OCI-LY1 (cell line): ENCODE measurements at regions not wholly inside any gene's neighbourhood (a gene's known extent, or its start where the extent isn't known, plus 50 kb on each side); places are given as distances from the start of the nearest gene placed in this dataset.

Source experiments
- H2AFZ ChIP-seq: fragments of 200-600 bp; sonication (generic), shearing (Covaris generic); 2 replicates; pipeline ENCODE4 v1.6.0; 2014; ENCODE audit warnings: antibody characterized with exemption, mild to moderate bottlenecking, low read length
- H3F3A ChIP-seq: fragments of 200-600 bp; sonication (generic), shearing (Covaris generic); 2 replicates; pipeline ENCODE4 v1.6.0; 2014; ENCODE audit warnings: mild to moderate bottlenecking, antibody characterized with exemption, low read length, moderate library complexity; ENCODE audit not compliant: insufficient read depth
- H3K27ac ChIP-seq: fragments of 200-600 bp; sonication (generic); 2 replicates; pipeline ENCODE4 v1.5.1; 2014; ENCODE audit warnings: low read length, mixed run types, mild to moderate bottlenecking, low read depth; ENCODE audit not compliant: poor library complexity, severe bottlenecking
- H3K27me3 ChIP-seq: fragments of 200-600 bp; sonication (generic); 2 replicates; pipeline ENCODE4 v1.6.0; 2014; ENCODE audit warnings: antibody characterized with exemption, mild to moderate bottlenecking, low read length, moderate library complexity; ENCODE audit not compliant: insufficient read depth
- H3K36me3 ChIP-seq: fragments of 200-600 bp; sonication (generic); 2 replicates; pipeline ENCODE4 v1.6.1; 2014; ENCODE audit warnings: mild to moderate bottlenecking, antibody characterized with exemption, low read length, moderate library complexity, mixed read lengths; ENCODE audit not compliant: insufficient read depth
- H3K4me1 ChIP-seq: fragments of 200-600 bp; sonication (generic); 2 replicates; pipeline ENCODE4 v1.5.1; 2014; ENCODE audit warnings: mild to moderate bottlenecking, low read length, moderate library complexity; ENCODE audit not compliant: insufficient read depth, severe bottlenecking
- H3K4me2 ChIP-seq: fragments of 200-600 bp; sonication (generic), shearing (Covaris generic); 2 replicates; pipeline ENCODE4 v1.6.1; 2014; ENCODE audit warnings: low read length
- H3K4me3 ChIP-seq: fragments of 200-600 bp; sonication (generic); 2 replicates; pipeline ENCODE4 v1.5.1; 2014; ENCODE audit warnings: low read length, low read depth, mild to moderate bottlenecking, mixed read lengths; ENCODE audit not compliant: poor library complexity, severe bottlenecking
- H3K79me2 ChIP-seq: fragments of 200-600 bp; shearing (Covaris generic); 2 replicates; pipeline ENCODE4 v1.6.1; 2016; ENCODE audit warnings: mixed run types, low read length, mixed read lengths; ENCODE audit not compliant: insufficient read depth
- H3K9ac ChIP-seq: fragments of 200-600 bp; sonication (generic), shearing (Covaris generic); 2 replicates; pipeline ENCODE4 v1.6.1; 2014; ENCODE audit warnings: mild to moderate bottlenecking, low read length, mixed read lengths
- H3K9me2 ChIP-seq: fragments of 200-600 bp; sonication (generic), shearing (Covaris generic); 2 replicates; pipeline ENCODE4 v1.6.1; 2014; ENCODE audit warnings: low read depth, mild to moderate bottlenecking, low read length, mixed read lengths
- H3K9me3 ChIP-seq: fragments of 200-600 bp; shearing (Covaris generic); 2 replicates; pipeline ENCODE4 v1.6.1; 2014; ENCODE audit warnings: low read length, mixed read lengths
- H4K20me1 ChIP-seq: fragments of 200-600 bp; sonication (generic), shearing (Covaris generic); 2 replicates; pipeline ENCODE4 v1.6.0; 2016; ENCODE audit warnings: mild to moderate bottlenecking, low read length; ENCODE audit not compliant: insufficient read depth
- EZH2 ChIP-seq: fragments of 200-600 bp; sonication (generic), shearing (Covaris generic); IDR thresholded peaks from 2 replicates; pipeline ENCODE4 v1.8.0; 2017; ENCODE audit warnings: borderline replicate concordance, mixed run types, mild to moderate bottlenecking, antibody characterized with exemption, low read length, moderate library complexity, mixed read lengths
- TF ChIP-seq, protein P1 (sequence below): fragments of 200-600 bp; sonication (generic), shearing (Covaris generic); IDR thresholded peaks from 2 replicates; pipeline ENCODE4 v1.5.1; 2017; ENCODE audit warnings: mild to moderate bottlenecking, antibody characterized with exemption, low read length, moderate library complexity, mixed read lengths

DNA sequence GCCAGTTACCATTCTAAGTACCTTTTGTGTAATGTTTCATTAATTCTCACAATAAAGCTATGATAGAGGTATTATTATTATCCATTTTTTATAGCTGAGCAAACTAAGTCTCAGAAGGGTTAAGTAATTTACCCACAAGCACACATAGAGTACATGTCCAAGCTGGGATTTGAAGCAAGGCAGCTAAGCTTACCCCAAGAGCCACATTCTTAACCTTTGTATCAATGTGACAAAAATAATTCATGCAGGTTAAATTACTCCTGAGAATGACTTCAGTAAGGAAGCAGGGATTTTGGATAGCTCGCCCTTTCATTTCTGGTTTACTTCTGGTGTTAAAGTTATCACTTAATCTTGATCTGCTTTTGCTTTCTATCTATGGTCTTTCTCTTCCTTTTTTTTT, 141.9 kb downstream of the ACTBL2 start:
- H3K27ac ChIP-seq = no peak overlapping the region
- H3K4me2 ChIP-seq = no peak overlapping the region
- TF ChIP-seq, protein P1, sequence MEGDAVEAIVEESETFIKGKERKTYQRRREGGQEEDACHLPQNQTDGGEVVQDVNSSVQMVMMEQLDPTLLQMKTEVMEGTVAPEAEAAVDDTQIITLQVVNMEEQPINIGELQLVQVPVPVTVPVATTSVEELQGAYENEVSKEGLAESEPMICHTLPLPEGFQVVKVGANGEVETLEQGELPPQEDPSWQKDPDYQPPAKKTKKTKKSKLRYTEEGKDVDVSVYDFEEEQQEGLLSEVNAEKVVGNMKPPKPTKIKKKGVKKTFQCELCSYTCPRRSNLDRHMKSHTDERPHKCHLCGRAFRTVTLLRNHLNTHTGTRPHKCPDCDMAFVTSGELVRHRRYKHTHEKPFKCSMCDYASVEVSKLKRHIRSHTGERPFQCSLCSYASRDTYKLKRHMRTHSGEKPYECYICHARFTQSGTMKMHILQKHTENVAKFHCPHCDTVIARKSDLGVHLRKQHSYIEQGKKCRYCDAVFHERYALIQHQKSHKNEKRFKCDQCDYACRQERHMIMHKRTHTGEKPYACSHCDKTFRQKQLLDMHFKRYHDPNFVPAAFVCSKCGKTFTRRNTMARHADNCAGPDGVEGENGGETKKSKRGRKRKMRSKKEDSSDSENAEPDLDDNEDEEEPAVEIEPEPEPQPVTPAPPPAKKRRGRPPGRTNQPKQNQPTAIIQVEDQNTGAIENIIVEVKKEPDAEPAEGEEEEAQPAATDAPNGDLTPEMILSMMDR = no peak
- no peak for TF ChIP-seq EZH2
- no peaks in the 10 kb centered on the region for H3K36me3 ChIP-seq
- no peaks in the 10 kb centered on the region for H3K27me3 ChIP-seq
- no peaks in the 10 kb centered on the region for H3K79me2 ChIP-seq
- no peaks in the 10 kb centered on the region for H4K20me1 ChIP-seq
- H3K4me1 ChIP-seq = no peaks in the 10 kb centered on the region
- no peak overlapping the region for H3K9ac ChIP-seq
- no peak overlapping the region for H3K4me3 ChIP-seq
- no peaks in the 10 kb centered on the region for H3K9me2 ChIP-seq
- no peaks in the 10 kb centered on the region for H3F3A ChIP-seq
- no peak overlapping the region for H2AFZ ChIP-seq
- H3K9me3 ChIP-seq = no peaks in the 10 kb centered on the region

DNA sequence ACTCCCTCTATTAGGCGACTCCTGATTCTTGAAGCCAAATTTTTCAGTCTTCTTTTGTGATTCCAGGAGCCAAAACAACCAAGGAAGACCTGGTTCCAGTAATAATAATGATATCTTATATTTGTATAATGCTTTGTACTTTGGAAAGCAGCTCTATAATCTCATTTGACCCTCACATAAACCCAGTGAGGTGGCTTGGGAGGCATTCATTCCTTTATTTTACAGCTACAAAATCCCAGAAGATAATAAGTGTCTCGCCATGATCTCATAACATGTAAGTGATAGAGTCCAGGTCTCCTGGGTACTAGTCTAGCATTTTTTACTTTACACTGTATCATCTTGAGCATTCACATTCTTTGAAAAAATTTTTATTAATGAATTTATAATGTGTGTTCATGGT, 143.1 kb downstream of the ACTBL2 start:
- Histone ChIP-seq H3K4me2 (no peak overlapping the region), H3K36me3 (no peaks in the 10 kb centered on the region), H3K9me3 (no peaks in the 10 kb centered on the region), H3K4me3 (no peak overlapping the region), H3F3A (no peaks in the 10 kb centered on the region), H3K4me1 (no peaks in the 10 kb centered on the region), H3K27ac (no peak overlapping the region), H3K9ac (no peak overlapping the region), H3K27me3 (no peaks in the 10 kb centered on the region), H3K79me2 (no peaks in the 10 kb centered on the region), H2AFZ (no peak overlapping the region), H4K20me1 (no peaks in the 10 kb centered on the region), H3K9me2 (no peaks in the 10 kb centered on the region)
- TF ChIP-seq, protein P1 = no peak
- no peak for TF ChIP-seq EZH2

DNA sequence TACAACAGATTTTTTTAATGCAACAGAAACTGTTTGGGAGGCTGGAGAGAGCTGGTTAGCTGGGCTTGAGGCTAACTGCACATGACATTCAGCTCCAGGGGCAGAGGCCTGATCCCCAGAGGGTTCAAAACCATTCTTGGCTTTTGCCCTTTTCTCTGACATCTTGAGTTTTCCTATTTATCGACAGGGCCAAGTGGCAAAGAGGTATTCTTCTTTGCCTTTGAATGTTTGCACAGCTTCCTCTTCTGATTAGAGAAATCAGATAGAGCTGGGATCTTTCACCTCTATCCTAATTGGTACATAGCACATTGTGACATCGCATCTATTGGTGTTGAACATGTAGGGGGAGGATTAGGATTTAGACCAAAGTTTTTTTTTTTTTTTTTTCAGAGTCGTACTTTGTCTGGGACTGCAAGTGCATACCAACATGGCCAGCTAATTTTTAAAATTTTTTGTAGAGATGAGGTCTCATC, 143.7 kb downstream of the ACTBL2 start:
- no peak overlapping the region for H3K4me3 ChIP-seq
- no peak overlapping the region for H3K27ac ChIP-seq
- H3K27me3 ChIP-seq = no peaks in the 10 kb centered on the region
- no peak overlapping the region for H3K9ac ChIP-seq
- TF ChIP-seq, protein P1 = no peak
- TF ChIP-seq EZH2 = no peak
- H4K20me1 ChIP-seq = no peaks in the 10 kb centered on the region
- no peaks in the 10 kb centered on the region for H3K4me1 ChIP-seq
- H3K4me2 ChIP-seq = no peak overlapping the region
- H2AFZ ChIP-seq = no peak overlapping the region
- no peaks in the 10 kb centered on the region for H3K79me2 ChIP-seq
- no peaks in the 10 kb centered on the region for H3F3A ChIP-seq
- no peaks in the 10 kb centered on the region for H3K9me3 ChIP-seq
- no peaks in the 10 kb centered on the region for H3K36me3 ChIP-seq
- no peaks in the 10 kb centered on the region for H3K9me2 ChIP-seq
